ENCODE measurements at regions not wholly inside any gene's neighbourhood (a gene's known extent, or its start where the extent isn't known, plus 50 kb on each side); places are given as distances from the start of the nearest gene placed in this dataset.

- no peak for TF ChIP-seq REST (IDR thresholded peaks at IDR 0.05; ENCODE audit: insufficient read depth in 1 of 2, low read depth in 2 of 2, low read length in 2 of 2)
- TF ChIP-seq FOXP2 (optimal IDR thresholded peaks at IDR 0.05; ENCODE audit: borderline replicate concordance, extremely low read depth, extremely low read length, insufficient read depth): no peak
- no peak for TF ChIP-seq TAF1 (IDR thresholded peaks at IDR 0.05; ENCODE audit: borderline replicate concordance, insufficient read depth, low read length)
- no peak for TF ChIP-seq SIN3A (IDR thresholded peaks at IDR 0.05; ENCODE audit: borderline replicate concordance, insufficient read depth, low read length)
- no peak for TF ChIP-seq POLR2AphosphoS5 (IDR thresholded peaks at IDR 0.05; ENCODE audit: low read depth, low read length)
These were observed 132.8 kb downstream of the CYP26B1 start for GRCh38 chr2:72014831-72015230.

- TF ChIP-seq FOXP2 (optimal IDR thresholded peaks at IDR 0.05; ENCODE audit: borderline replicate concordance, extremely low read depth, extremely low read length, insufficient read depth) (no peak), REST (IDR thresholded peaks at IDR 0.05; ENCODE audit: insufficient read depth in 1 of 2, low read depth in 2 of 2, low read length in 2 of 2) (no peak), POLR2AphosphoS5 (IDR thresholded peaks at IDR 0.05; ENCODE audit: low read depth, low read length) (no peak)
These were observed 133.9 kb downstream of the CYP26B1 start for GRCh38 chr2:72013726-72014125.

GRCh38 chr2:72012886-72013574, 134.6 kb downstream of the CYP26B1 start:
- TF ChIP-seq SIN3A (IDR thresholded peaks at IDR 0.05; ENCODE audit: borderline replicate concordance, insufficient read depth, low read length) (no peak), FOXP2 (optimal IDR thresholded peaks at IDR 0.05; ENCODE audit: borderline replicate concordance, extremely low read depth, extremely low read length, insufficient read depth) (no peak), POLR2AphosphoS5 (IDR thresholded peaks at IDR 0.05; ENCODE audit: low read depth, low read length) (no peak), REST (IDR thresholded peaks at IDR 0.05; ENCODE audit: insufficient read depth in 1 of 2, low read depth in 2 of 2, low read length in 2 of 2) (no peak), TAF1 (IDR thresholded peaks at IDR 0.05; ENCODE audit: borderline replicate concordance, insufficient read depth, low read length) (no peak)

DNA sequence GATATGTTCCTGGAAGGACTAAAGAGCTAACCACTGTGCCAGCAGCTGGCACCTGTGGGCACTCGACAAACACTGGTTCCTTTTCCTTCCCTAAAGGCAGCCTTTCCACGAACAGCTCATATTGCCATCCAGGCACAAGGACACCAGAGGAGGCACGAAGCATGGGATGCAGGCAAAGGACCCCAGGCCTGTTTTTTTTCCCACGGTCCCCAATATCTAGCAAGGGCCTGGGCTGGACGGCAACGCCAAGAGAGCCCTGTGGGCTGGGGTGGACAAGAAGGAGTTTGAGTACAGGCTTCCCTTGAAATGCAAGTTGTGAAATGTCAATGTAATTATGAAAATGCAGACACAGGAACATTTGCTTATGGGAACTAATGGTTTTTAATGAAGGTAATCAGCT, 135.9 kb downstream of the CYP26B1 start:
- TF ChIP-seq FOXP2 (optimal IDR thresholded peaks at IDR 0.05; ENCODE audit: borderline replicate concordance, extremely low read depth, extremely low read length, insufficient read depth) (no peak), REST (IDR thresholded peaks at IDR 0.05; ENCODE audit: insufficient read depth in 1 of 2, low read depth in 2 of 2, low read length in 2 of 2) (no peak), POLR2AphosphoS5 (IDR thresholded peaks at IDR 0.05; ENCODE audit: low read depth, low read length) (no peak), TAF1 (IDR thresholded peaks at IDR 0.05; ENCODE audit: borderline replicate concordance, insufficient read depth, low read length) (no peak), SIN3A (IDR thresholded peaks at IDR 0.05; ENCODE audit: borderline replicate concordance, insufficient read depth, low read length) (no peak)

GRCh38 chr2:72011370-72011689, 136.3 kb downstream of the CYP26B1 start:
- no peak for TF ChIP-seq SIN3A (IDR thresholded peaks at IDR 0.05; ENCODE audit: borderline replicate concordance, insufficient read depth, low read length)
- TF ChIP-seq TAF1 (IDR thresholded peaks at IDR 0.05; ENCODE audit: borderline replicate concordance, insufficient read depth, low read length): no peak
- TF ChIP-seq REST (IDR thresholded peaks at IDR 0.05; ENCODE audit: insufficient read depth in 1 of 2, low read depth in 2 of 2, low read length in 2 of 2): no peak
- no peak for TF ChIP-seq POLR2AphosphoS5 (IDR thresholded peaks at IDR 0.05; ENCODE audit: low read depth, low read length)
- TF ChIP-seq FOXP2 (optimal IDR thresholded peaks at IDR 0.05; ENCODE audit: borderline replicate concordance, extremely low read depth, extremely low read length, insufficient read depth): no peak
